ENCODE measurements at regions not wholly inside any gene's neighbourhood (a gene's known extent, or its start where the extent isn't known, plus 50 kb on each side); places are given as distances from the start of the nearest gene placed in this dataset.

- ATAC-seq (ENCODE audit: poor library complexity), result no peak
- no peak for DNase-seq
- intact Hi-C loops (cut with DNase I), result no loop called here
Measured at GRCh38 chr14:76654573-76655108, 106.6 kb upstream of the VASH1 start.

GRCh38 chr14:76655331-76655730 lies 105.9 kb upstream of the VASH1 start:
- intact Hi-C loops (cut with DNase I), result no loop called here

GRCh38 chr14:76656592-76656991 lies 104.7 kb upstream of the VASH1 start:
- ATAC-seq (ENCODE audit: poor library complexity) (no peak), DNase-seq (no peak)
- intact Hi-C loops (cut with DNase I), result no loop called here

More at GRCh38 chr14:76655331-76655730, 105.9 kb upstream of the VASH1 start:
- DNase-seq, result no peak
- no peak for ATAC-seq (ENCODE audit: poor library complexity)

- ATAC-seq (ENCODE audit: poor library complexity), result no peak
- intact Hi-C loops (cut with DNase I), result no loop called here
Measured at GRCh38 chr14:76657404-76657803, 103.9 kb upstream of the VASH1 start.

GRCh38 chr14:76657846-76658245 lies 103.4 kb upstream of the VASH1 start:
- ATAC-seq (ENCODE audit: poor library complexity), result no peak
- no peak for DNase-seq
- intact Hi-C loops (cut with DNase I), result no loop called here

More at GRCh38 chr14:76657404-76657803, 103.9 kb upstream of the VASH1 start:
- no peak for DNase-seq

GRCh38 chr14:76662580-76662979 lies 98.7 kb upstream of the VASH1 start:
- no peak for ATAC-seq (ENCODE audit: poor library complexity)
- DNase-seq, result no peak
- intact Hi-C loops (cut with DNase I), result no loop called here

- ATAC-seq (ENCODE audit: poor library complexity), result no peak
- intact Hi-C loops (cut with DNase I), result no loop called here
- DNase-seq, result no peak
Measured at GRCh38 chr14:76664790-76665189, 96.5 kb upstream of the VASH1 start.

GRCh38 chr14:76666746-76667145 lies 94.5 kb upstream of the VASH1 start:
- no peak for ATAC-seq (ENCODE audit: poor library complexity)
- intact Hi-C loops (cut with DNase I), result no loop called here
- DNase-seq, result no peak

- ATAC-seq (ENCODE audit: poor library complexity) (no peak), DNase-seq (no peak)
- intact Hi-C loops (cut with DNase I), result no loop called here
Measured at GRCh38 chr14:76669770-76670169, 91.5 kb upstream of the VASH1 start.

GRCh38 chr14:76672123-76672522 lies 89.1 kb upstream of the VASH1 start:
- DNase-seq (no peak), ATAC-seq (ENCODE audit: poor library complexity) (no peak)
- intact Hi-C loops (cut with DNase I), result no loop called here

- intact Hi-C loops (cut with DNase I), result no loop called here
- no peak for DNase-seq
- no peak for ATAC-seq (ENCODE audit: poor library complexity)
Measured at GRCh38 chr14:76673261-76673660, 88.0 kb upstream of the VASH1 start.

- DNase-seq (no peak), ATAC-seq (ENCODE audit: poor library complexity) (no peak)
- intact Hi-C loops (cut with DNase I), result no loop called here
Measured at GRCh38 chr14:76675046-76675445, 86.2 kb upstream of the VASH1 start.

GRCh38 chr14:76676539-76676938 lies 84.7 kb upstream of the VASH1 start:
- no peak for DNase-seq
- no peak for ATAC-seq (ENCODE audit: poor library complexity)
- intact Hi-C loops (cut with DNase I), result no loop called here

GRCh38 chr14:76677534-76678145 lies 83.6 kb upstream of the VASH1 start:
- DNase-seq (no peak), ATAC-seq (ENCODE audit: poor library complexity) (no peak)
- intact Hi-C loops (cut with DNase I), result no loop called here

- ATAC-seq (ENCODE audit: poor library complexity) (no peak), DNase-seq (no peak)
- intact Hi-C loops (cut with DNase I), result no loop called here
Measured at GRCh38 chr14:76678244-76678800, 82.9 kb upstream of the VASH1 start.

- intact Hi-C loops (cut with DNase I), result no loop called here
- ATAC-seq (ENCODE audit: poor library complexity), result no peak
- DNase-seq, result no peak
Measured at GRCh38 chr14:76682367-76682766, 78.9 kb upstream of the VASH1 start.

GRCh38 chr14:76686646-76687045 lies 74.6 kb upstream of the VASH1 start:
- intact Hi-C loops (cut with DNase I), result no loop called here
- DNase-seq (no peak), ATAC-seq (ENCODE audit: poor library complexity) (no peak)

GRCh38 chr14:76687611-76688382 lies 73.5 kb upstream of the VASH1 start:
- ATAC-seq (ENCODE audit: poor library complexity), result no peak
- DNase-seq, result no peak
- intact Hi-C loops (cut with DNase I), result no loop called here

- DNase-seq (no peak), ATAC-seq (ENCODE audit: poor library complexity) (no peak)
- intact Hi-C loops (cut with DNase I), result no loop called here
Measured at GRCh38 chr14:76688383-76688671, 72.9 kb upstream of the VASH1 start.

- intact Hi-C loops (cut with DNase I), result no loop called here
- ATAC-seq (ENCODE audit: poor library complexity), result no peak
- no peak for DNase-seq
Measured at GRCh38 chr14:76690502-76691105, 70.7 kb upstream of the VASH1 start.

All from Right ventricle myocardium superior (tissue), 1 donor.